ENCODE measurements at regions not wholly inside any gene's neighbourhood (a gene's known extent, or its start where the extent isn't known, plus 50 kb on each side); places are given as distances from the start of the nearest gene placed in this dataset.

- H3K4me3 ChIP-seq (ENCODE audit: low read depth, low read length), result no peak overlapping the region
- H3K27me3 ChIP-seq (ENCODE audit: control insufficient read depth, insufficient read depth, low read length), result no peaks in the 10 kb centered on the region
- H3K36me3 ChIP-seq (ENCODE audit: control insufficient read depth, insufficient read depth, low read length), result no peaks in the 10 kb centered on the region
- ChIA-PET CTCF (no interaction called here), POLR2A (no interaction called here)
- DNase-seq (ENCODE audit: low read depth), result no peak
- TF ChIP-seq CTCF (IDR thresholded peaks at IDR 0.05; ENCODE audit: insufficient read depth, low read depth, low read length), result no peak
Measured at GRCh38 chr4:36417146-36417545, 135.7 kb downstream of the DTHD1 start.

- ChIA-PET POLR2A (no interaction called here), CTCF (no interaction called here)
- H3K27me3 ChIP-seq (ENCODE audit: control insufficient read depth, insufficient read depth, low read length), result no peaks in the 10 kb centered on the region
- no peak overlapping the region for H3K4me3 ChIP-seq (ENCODE audit: low read depth, low read length)
- DNase-seq (ENCODE audit: low read depth), result no peak
- H3K36me3 ChIP-seq (ENCODE audit: control insufficient read depth, insufficient read depth, low read length), result no peaks in the 10 kb centered on the region
- no peak for TF ChIP-seq CTCF (IDR thresholded peaks at IDR 0.05; ENCODE audit: insufficient read depth, low read depth, low read length)
Measured at GRCh38 chr4:36420111-36420679, 138.8 kb downstream of the DTHD1 start.

GRCh38 chr4:36422607-36423006, 141.2 kb downstream of the DTHD1 start:
- ChIA-PET POLR2A (no interaction called here), CTCF (no interaction called here)
- H3K27me3 ChIP-seq (ENCODE audit: control insufficient read depth, insufficient read depth, low read length), result no peaks in the 10 kb centered on the region
- no peak overlapping the region for H3K4me3 ChIP-seq (ENCODE audit: low read depth, low read length)
- no peak for TF ChIP-seq CTCF (IDR thresholded peaks at IDR 0.05; ENCODE audit: insufficient read depth, low read depth, low read length)
- H3K36me3 ChIP-seq (ENCODE audit: control insufficient read depth, insufficient read depth, low read length), result no peaks in the 10 kb centered on the region
- no peak for DNase-seq (ENCODE audit: low read depth)

- CTCF ChIA-PET, result no interaction called here
- TF ChIP-seq CTCF (IDR thresholded peaks at IDR 0.05; ENCODE audit: insufficient read depth, low read depth, low read length), result no peak
- DNase-seq (ENCODE audit: low read depth), result no peak
- Histone ChIP-seq H3K4me3 (ENCODE audit: low read depth, low read length) (no peak overlapping the region), H3K27me3 (ENCODE audit: control insufficient read depth, insufficient read depth, low read length) (no peaks in the 10 kb centered on the region), H3K36me3 (ENCODE audit: control insufficient read depth, insufficient read depth, low read length) (no peaks in the 10 kb centered on the region)
- POLR2A ChIA-PET, result no interaction called here
Measured at GRCh38 chr4:36426741-36427140, 145.3 kb downstream of the DTHD1 start.

GRCh38 chr4:36427696-36428095, 146.3 kb downstream of the DTHD1 start:
- no peak for TF ChIP-seq CTCF (IDR thresholded peaks at IDR 0.05; ENCODE audit: insufficient read depth, low read depth, low read length)
- Histone ChIP-seq H3K36me3 (ENCODE audit: control insufficient read depth, insufficient read depth, low read length) (no peaks in the 10 kb centered on the region), H3K27me3 (ENCODE audit: control insufficient read depth, insufficient read depth, low read length) (no peaks in the 10 kb centered on the region), H3K4me3 (ENCODE audit: low read depth, low read length) (no peak overlapping the region)
- ChIA-PET POLR2A (no interaction called here), CTCF (interaction anchor here (1.1 kb wide), 1 partner anchor 56 kb away, joined by 3 read pairs; no protein-coding TSS in a partner anchor)
- no peak for DNase-seq (ENCODE audit: low read depth)

Measured in BJ (cell line).